H1 (cell line): ENCODE measurements at regions not wholly inside any gene's neighbourhood (a gene's known extent, or its start where the extent isn't known, plus 50 kb on each side); places are given as distances from the start of the nearest gene placed in this dataset.

ENCODE experiments used
- CTCF ChIA-PET: fragments of 300-600 bp; sonication (Branson Sonifier 250); formaldehyde crosslinking; loops from one replicate; lab custom pipeline; 2021; ENCODE audit not compliant: partially characterized antibody; lab: Charles Lee
- POLR2A ChIA-PET: fragments of 300-600 bp; sonication (Branson Sonifier 250); formaldehyde crosslinking; loops from one replicate; lab custom pipeline; 2021; ENCODE audit warnings: inconsistent platforms; ENCODE audit not compliant: partially characterized antibody; lab: Charles Lee
- DNase-seq, 2 experiments: peaks; one replicate each; pipeline versions ENCODE4 v3.0.0 to v3.0.0-alpha.2; 2010 to 2022; ENCODE audit warnings: low spot score in 2 of 2, low read depth in 1 of 2, mixed read lengths in 1 of 2
- FAIRE-seq: peaks from 2 replicates; lab custom pipeline; 2011; peaks lifted over from hg19 to GRCh38; lab: Jason Lieb, UNC
- H2AFZ ChIP-seq: 2 replicates; pipeline ENCODE4 v1.8.1; 2012; ENCODE audit warnings: low read length, inconsistent platforms
- H2AK5ac ChIP-seq: 2 replicates; pipeline ENCODE4 v1.6.1; 2013; ENCODE audit warnings: low read depth, low read length
- H2BK120ac ChIP-seq: replicated peaks from 2 replicates; pipeline ENCODE3; 2013; ENCODE audit warnings: low read depth, low read length, inconsistent platforms
- H2BK12ac ChIP-seq: 2 replicates; pipeline ENCODE4 v1.6.1; 2013; ENCODE audit warnings: low read depth, low read length
- H2BK15ac ChIP-seq: 2 replicates; pipeline ENCODE4 v1.6.1; 2013; ENCODE audit warnings: low read length
- H2BK20ac ChIP-seq: 2 replicates; pipeline ENCODE4 v1.6.1; 2013; ENCODE audit warnings: low read length
- H2BK5ac ChIP-seq: 2 replicates; pipeline ENCODE4 v1.6.1; 2013; ENCODE audit warnings: low read depth, low read length
- H3K14ac ChIP-seq: 2 replicates; pipeline ENCODE4 v1.6.1; 2013; ENCODE audit warnings: inconsistent platforms; ENCODE audit not compliant: insufficient read length
- H3K18ac ChIP-seq: 2 replicates; pipeline ENCODE4 v1.6.1; 2013; ENCODE audit warnings: low read length; ENCODE audit errors: extremely low read depth
- H3K23ac ChIP-seq: 2 replicates; pipeline ENCODE4 v1.6.1; 2013; ENCODE audit warnings: inconsistent platforms; ENCODE audit not compliant: insufficient read length
- H3K23me2 ChIP-seq: 2 replicates; pipeline ENCODE4 v1.6.1; 2013; ENCODE audit warnings: low read depth, low read length
- H3K27ac ChIP-seq: 2 replicates; pipeline ENCODE4 v1.6.1; 2011; ENCODE audit warnings: low read depth, low read length, inconsistent platforms
- H3K27me3 ChIP-seq, 4 experiments: replicated peaks in 1 of 4; 1 replicate in 1 of 4; 2 replicates in 3 of 4; pipeline versions ENCODE4 v1.6.1 to v1.8.1; 2011 to 2013; ENCODE audit warnings: low read length in 3 of 4, mild to moderate bottlenecking in 3 of 4, inconsistent platforms in 2 of 4, mixed read lengths in 2 of 4, moderate library complexity in 1 of 4; ENCODE audit not compliant: control insufficient read depth in 3 of 4, insufficient read depth in 3 of 4; ENCODE audit errors: extremely low read depth in 1 of 4
- H3K36me3 ChIP-seq, 4 experiments: 2 replicates each; pipeline versions ENCODE4 v1.6.1 to v1.8.1; 2011 to 2013; ENCODE audit warnings: mild to moderate bottlenecking in 4 of 4, low read length in 3 of 4, moderate library complexity in 2 of 4, control low read depth in 1 of 4, inconsistent platforms in 1 of 4; ENCODE audit not compliant: insufficient read depth in 4 of 4, control insufficient read depth in 2 of 4
- H3K4ac ChIP-seq: replicated peaks from 2 replicates; pipeline ENCODE3; 2013; ENCODE audit warnings: low read length, low read depth, mixed read lengths, inconsistent platforms; ENCODE audit not compliant: insufficient read length
- H3K4me1 ChIP-seq, 4 experiments: replicated peaks in 1 of 4; 1 replicate in 1 of 4; 2 replicates in 3 of 4; pipeline versions ENCODE4 v1.6.1 to v1.8.1; 2011 to 2013; ENCODE audit warnings: low read length in 3 of 4, inconsistent platforms in 2 of 4, mixed read lengths in 1 of 4; ENCODE audit not compliant: insufficient read depth in 4 of 4, control insufficient read depth in 3 of 4
- H3K4me2 ChIP-seq, 2 experiments: 2 replicates each; pipeline versions ENCODE4 v1.6.1 to v1.8.1; 2011 to 2013; ENCODE audit warnings: low read depth in 2 of 2, low read length in 2 of 2, control low read depth in 1 of 2, inconsistent platforms in 1 of 2, mild to moderate bottlenecking in 1 of 2; ENCODE audit not compliant: insufficient read depth in 1 of 2
- H3K4me3 ChIP-seq, 4 experiments: fragments of 200-600, 300-600 bp in 1 of 4; sonication (generic), shearing (Covaris generic), sonication (Bioruptor Twin) in 1 of 4; 2 replicates each; pipeline versions ENCODE4 v1.5.1 to v1.8.1; 2011 to 2016; ENCODE audit warnings: low read length in 4 of 4, low read depth in 3 of 4, control low read depth in 2 of 4, inconsistent platforms in 2 of 4, mild to moderate bottlenecking in 2 of 4, mixed read lengths in 1 of 4, moderate library complexity in 1 of 4; ENCODE audit not compliant: insufficient read depth in 2 of 4; ENCODE audit errors: extremely low read depth in 1 of 4
- H3K56ac ChIP-seq: replicated peaks from 2 replicates; pipeline ENCODE3; 2013; ENCODE audit warnings: low read depth, mild to moderate bottlenecking, mixed read lengths, low read length, inconsistent platforms; ENCODE audit not compliant: insufficient read length
- H3K79me1 ChIP-seq: 2 replicates; pipeline ENCODE4 v1.6.1; 2013; ENCODE audit warnings: low read depth, low read length, control low read depth
- H3K79me2 ChIP-seq, 2 experiments: 2 replicates each; pipeline versions ENCODE4 v1.6.1 to v1.8.1; 2012 to 2013; ENCODE audit warnings: low read length in 2 of 2, mild to moderate bottlenecking in 2 of 2, inconsistent platforms in 1 of 2; ENCODE audit not compliant: insufficient read depth in 2 of 2, control insufficient read depth in 1 of 2
- H3K9ac ChIP-seq, 4 experiments: replicated peaks in 1 of 4; 1 replicate in 1 of 4; 2 replicates in 3 of 4; pipeline versions ENCODE4 v1.6.1 to v1.8.1; 2011 to 2013; ENCODE audit warnings: low read depth in 3 of 4, low read length in 3 of 4, control low read depth in 2 of 4, mild to moderate bottlenecking in 2 of 4, moderate library complexity in 2 of 4, inconsistent platforms in 1 of 4; ENCODE audit errors: extremely low read depth in 1 of 4
- H3K9me3 ChIP-seq, 2 experiments: 2 replicates each; pipeline versions ENCODE4 v1.6.1 to v1.8.1; 2012 to 2013; ENCODE audit warnings: mild to moderate bottlenecking in 2 of 2, moderate library complexity in 2 of 2, control low read depth in 1 of 2, inconsistent platforms in 1 of 2, low read depth in 1 of 2, low read length in 1 of 2, mixed read lengths in 1 of 2; ENCODE audit not compliant: insufficient read depth in 2 of 2
- H4K20me1 ChIP-seq, 2 experiments: replicated peaks in 1 of 2; 2 replicates each; pipeline versions ENCODE3 to v1.8.1; 2011 to 2013; ENCODE audit warnings: inconsistent platforms in 2 of 2, low read length in 2 of 2, mild to moderate bottlenecking in 1 of 2; ENCODE audit not compliant: insufficient read depth in 2 of 2, control insufficient read depth in 1 of 2
- H4K5ac ChIP-seq: 2 replicates; pipeline ENCODE4 v1.6.1; 2013; ENCODE audit warnings: low read length, low read depth, mixed read lengths, inconsistent platforms; ENCODE audit not compliant: insufficient read length
- H4K8ac ChIP-seq: 2 replicates; pipeline ENCODE4 v1.8.0; 2013; ENCODE audit warnings: mild to moderate bottlenecking, moderate library complexity, low read length, inconsistent platforms; ENCODE audit not compliant: insufficient read depth; ENCODE audit errors: extremely low read depth
- H4K91ac ChIP-seq: replicated peaks from 2 replicates; pipeline ENCODE3; 2013; ENCODE audit warnings: low read length, mixed read lengths, inconsistent platforms; ENCODE audit not compliant: insufficient read length
- ATF2 ChIP-seq: IDR thresholded peaks from 2 replicates; pipeline ENCODE4 v1.6.1; 2012; ENCODE audit warnings: low read length, inconsistent platforms
- BRCA1 ChIP-seq: IDR thresholded peaks from 2 replicates; pipeline ENCODE4 v1.6.1; 2012; ENCODE audit warnings: low read depth, low read length, improper control_type of control experiment
- EZH2 ChIP-seq: fragments of 200-600 bp; sonication (generic); IDR thresholded peaks from 2 replicates; pipeline ENCODE4 v1.7.1; 2012; ENCODE audit warnings: low read depth, mild to moderate bottlenecking, moderate library complexity, low read length, inconsistent platforms; ENCODE audit not compliant: severe bottlenecking
- GABPA ChIP-seq: IDR thresholded peaks from 2 replicates; pipeline ENCODE4 v1.6.1; 2011; ENCODE audit warnings: mild to moderate bottlenecking, low read length, moderate library complexity, borderline replicate concordance; ENCODE audit not compliant: insufficient read depth
- HDAC6 ChIP-seq: IDR thresholded peaks from one replicate; pipeline ENCODE4 v1.7.1; 2012; ENCODE audit warnings: low read depth, mild to moderate bottlenecking, inconsistent platforms, low read length, moderate library complexity
- JUND ChIP-seq: IDR thresholded peaks from 2 replicates; pipeline ENCODE4 v1.6.1; 2011; ENCODE audit warnings: mild to moderate bottlenecking, improper control_type of control experiment, low read length
- KDM5A ChIP-seq: fragments of 200-600 bp; IDR thresholded peaks from 2 replicates; pipeline ENCODE4 v1.7.1; 2012; ENCODE audit warnings: mild to moderate bottlenecking, low read length, inconsistent platforms, mixed read lengths
- MAFK ChIP-seq: IDR thresholded peaks from 2 replicates; pipeline ENCODE4 v1.6.1; 2012; ENCODE audit warnings: low read depth, mild to moderate bottlenecking, improper control_type of control experiment, low read length
- NANOG ChIP-seq: IDR thresholded peaks from 2 replicates; pipeline ENCODE4 v1.6.1; 2011; ENCODE audit warnings: low read length, low read depth, mild to moderate bottlenecking, inconsistent platforms; ENCODE audit not compliant: insufficient read depth, poor library complexity, severe bottlenecking
- POU5F1 ChIP-seq: IDR thresholded peaks from 2 replicates; pipeline ENCODE4 v1.6.1; 2011; ENCODE audit warnings: low read depth, mild to moderate bottlenecking, low read length, moderate library complexity
- SIN3A ChIP-seq, 2 experiments: IDR thresholded peaks in 1 of 2; conservative IDR thresholded peaks in 1 of 2; 2 replicates each; pipeline ENCODE4 v1.6.1; 2011 to 2012; ENCODE audit warnings: low read length in 2 of 2, improper control_type of control experiment in 1 of 2, low read depth in 1 of 2, mild to moderate bottlenecking in 1 of 2
- SUZ12 ChIP-seq: fragments of 200-600 bp; sonication (generic); IDR thresholded peaks from 2 replicates; pipeline ENCODE4 v1.6.1; 2012; ENCODE audit warnings: mild to moderate bottlenecking, inconsistent platforms, low read length, moderate library complexity, mixed read lengths
- WGBS, 2 experiments: shearing (Covaris generic) in 1 of 2; methylation state at CpG; one replicate each; pipeline versions ENCODE4 v1.1.6 to v1.1.7; 2013 to 2015; ENCODE audit warnings: low lambda C conversion rate in 2 of 2, mixed read lengths in 2 of 2, inconsistent platforms in 1 of 2, low coverage in 1 of 2, missing lambda C conversion rate in 1 of 2; ENCODE audit not compliant: insufficient replicate concordance in 2 of 2, insufficient coverage in 1 of 2, insufficient read length in 1 of 2; ENCODE audit errors: extremely low coverage in 1 of 2, missing lambda C conversion rate in 1 of 2; 5-methylcytosine and 5-hydroxymethylcytosine counted together
- TF ChIP-seq, protein P1 (sequence below): IDR thresholded peaks from 2 replicates; pipeline ENCODE4 v1.6.1; 2012; ENCODE audit warnings: inconsistent platforms

DNA sequence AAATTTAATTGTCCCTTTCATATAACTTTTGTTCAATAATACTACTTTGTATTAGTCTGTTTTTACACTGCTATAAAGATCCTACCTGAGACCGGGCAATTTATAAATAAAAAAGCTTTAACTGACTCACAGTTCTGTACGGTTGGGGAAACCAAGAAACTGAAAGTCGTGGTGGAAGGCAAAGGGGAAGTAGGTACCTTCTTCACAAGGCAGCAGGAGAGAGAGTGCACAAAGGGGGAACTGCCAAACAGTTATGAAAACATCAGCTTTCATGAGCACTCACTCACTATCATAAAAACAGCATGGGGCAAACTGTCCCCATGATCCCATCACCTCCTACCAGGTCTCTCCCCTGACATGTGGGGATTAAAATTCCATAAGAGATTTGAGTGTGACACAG lies 1069.0 kb downstream of the FSCB start:
- no peak overlapping the region for H2AFZ ChIP-seq
- H4K20me1 ChIP-seq = no peaks in the 10 kb centered on the region
- H4K8ac ChIP-seq = no peak overlapping the region
- no peak overlapping the region for H2BK5ac ChIP-seq
- POLR2A ChIA-PET = no interaction called here
- TF ChIP-seq GABPA = no peak
- no peak for TF ChIP-seq EZH2
- no peak for TF ChIP-seq JUND
- TF ChIP-seq BRCA1 = no peak
- TF ChIP-seq, protein P1, sequence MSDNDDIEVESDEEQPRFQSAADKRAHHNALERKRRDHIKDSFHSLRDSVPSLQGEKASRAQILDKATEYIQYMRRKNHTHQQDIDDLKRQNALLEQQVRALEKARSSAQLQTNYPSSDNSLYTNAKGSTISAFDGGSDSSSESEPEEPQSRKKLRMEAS = no peak
- no peak for TF ChIP-seq NANOG
- TF ChIP-seq ATF2 = no peak
- no peak for TF ChIP-seq POU5F1
- no peak for TF ChIP-seq KDM5A
- no peak for TF ChIP-seq MAFK
- no peak for TF ChIP-seq SUZ12
- TF ChIP-seq SIN3A (conservative IDR thresholded peaks at IDR 0.05 in 1 of 2, IDR thresholded peaks at IDR 0.05 in 1 of 2; ENCODE audit: low read depth in 1 of 2, low read length in 2 of 2) = no peak
- no peak for TF ChIP-seq HDAC6
- TF ChIP-seq, all 59 proteins: peak for 0
- Histone ChIP-seq H3K23ac (no peak overlapping the region), H3K18ac (no peak overlapping the region), H3K27me3 (no peaks in the 10 kb centered on the region), H3K9ac (no peak overlapping the region), H2BK15ac (no peak overlapping the region), H4K5ac (no peak overlapping the region), H2BK20ac (no peak overlapping the region), H3K27ac (no peak overlapping the region), H2BK120ac (no peak overlapping the region), H3K4ac (no peak overlapping the region), H3K36me3 (no peaks in the 10 kb centered on the region), H3K14ac (no peak overlapping the region), H2BK12ac (no peak overlapping the region), H3K4me2 (no peak overlapping the region), H3K79me1 (no peaks in the 10 kb centered on the region), H3K79me2 (no peaks in the 10 kb centered on the region), H3K23me2 (no peaks in the 10 kb centered on the region), H3K9me3 (no peaks in the 10 kb centered on the region), H3K4me3 (no peak overlapping the region), H4K91ac (no peak overlapping the region), H3K56ac (no peak overlapping the region), H3K4me1 (no peaks in the 10 kb centered on the region), H2AK5ac (no peak overlapping the region)
- 88% methylated on average over 3 of the region's 3 CpGs; no CpG with 5 or more reads in 1 of the 2 experiments for WGBS, 2 experiments
- CTCF ChIA-PET = no interaction called here
- FAIRE-seq (no peak), DNase-seq (no peak)
